ENCODE measurements at regions not wholly inside any gene's neighbourhood (a gene's known extent, or its start where the extent isn't known, plus 50 kb on each side); places are given as distances from the start of the nearest gene placed in this dataset.

- DNase-seq: no peak
Measured at GRCh38 chr4:127534041-127534825, 98.5 kb upstream of the INTU start.

- DNase-seq: no peak
Measured at GRCh38 chr4:127538016-127538415, 94.7 kb upstream of the INTU start.

- DNase-seq: no peak
Measured at GRCh38 chr4:127540497-127541025, 92.2 kb upstream of the INTU start.

- DNase-seq: no peak
Measured at GRCh38 chr4:127545271-127545670, 87.5 kb upstream of the INTU start.

- DNase-seq: no peak
Measured at GRCh38 chr4:127548990-127549925, 83.5 kb upstream of the INTU start.

GRCh38 chr4:127555106-127555505 is 77.7 kb upstream of the INTU start:
- DNase-seq: no peak

- no peak for DNase-seq
Measured at GRCh38 chr4:127558088-127558487, 74.7 kb upstream of the INTU start.

GRCh38 chr4:127558489-127559407 is 74.0 kb upstream of the INTU start:
- DNase-seq: no peak

- no peak for DNase-seq
Measured at GRCh38 chr4:127559981-127560380, 72.8 kb upstream of the INTU start.

GRCh38 chr4:127560755-127561154 is 72.0 kb upstream of the INTU start:
- DNase-seq: no peak

GRCh38 chr4:127574643-127575042 is 58.1 kb upstream of the INTU start:
- no peak for DNase-seq

- DNase-seq: no peak
Measured at GRCh38 chr4:127575888-127576287, 56.9 kb upstream of the INTU start.

GRCh38 chr4:127578491-127578890 is 54.3 kb upstream of the INTU start:
- DNase-seq: no peak

GRCh38 chr4:127578967-127579366 is 53.8 kb upstream of the INTU start:
- no peak for DNase-seq

GRCh38 chr4:127579821-127580220 is 52.9 kb upstream of the INTU start:
- no peak for DNase-seq

- no peak for DNase-seq
Measured at GRCh38 chr4:127580300-127580699, 52.5 kb upstream of the INTU start.

GRCh38 chr4:127580891-127581290 is 51.9 kb upstream of the INTU start:
- DNase-seq: no peak

Data from NCI-H146 (cell line).